ENCODE measurements at regions not wholly inside any gene's neighbourhood (a gene's known extent, or its start where the extent isn't known, plus 50 kb on each side); places are given as distances from the start of the nearest gene placed in this dataset.

DNA sequence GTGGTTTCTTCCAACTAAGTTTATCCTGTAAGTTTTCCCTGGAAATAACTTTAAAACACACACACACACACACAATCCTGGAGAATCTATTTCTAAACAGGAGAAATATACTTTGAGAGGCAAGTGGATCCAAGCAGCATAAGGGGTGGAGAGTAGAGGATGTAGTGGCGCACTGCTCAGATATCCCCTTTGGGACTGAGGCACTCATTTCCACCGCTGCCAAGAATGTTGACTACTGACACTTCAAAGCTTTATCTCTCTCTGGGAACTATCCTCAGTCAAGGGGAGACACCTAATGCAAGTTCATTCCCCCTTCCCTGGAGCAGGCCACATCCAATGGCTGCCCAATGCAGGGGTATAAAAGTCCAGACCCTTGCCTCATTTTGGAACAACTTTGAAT lies 75.8 kb downstream of the CAPZA3 start:
- TF ChIP-seq FOXK2 (IDR thresholded peaks at IDR 0.05) (no peak), POLR2A (IDR thresholded peaks at IDR 0.05; ENCODE audit: low read depth, low read length) (no peak), STAT3 (IDR thresholded peaks at IDR 0.05; ENCODE audit: low read depth, low read length) (no peak), KAT2A (conservative IDR thresholded peaks at IDR 0.05; ENCODE audit: control insufficient read depth, low read depth, low read length) (no peak), BRCA1 (IDR thresholded peaks at IDR 0.05; ENCODE audit: low read depth, low read length) (no peak), ZZZ3 (IDR thresholded peaks at IDR 0.05; ENCODE audit: control insufficient read depth, insufficient read length, low read depth) (no peak), MEF2A (IDR thresholded peaks at IDR 0.05; ENCODE audit: insufficient read depth, low read depth, low read length) (no peak)
- TF ChIP-seq, protein P1, sequence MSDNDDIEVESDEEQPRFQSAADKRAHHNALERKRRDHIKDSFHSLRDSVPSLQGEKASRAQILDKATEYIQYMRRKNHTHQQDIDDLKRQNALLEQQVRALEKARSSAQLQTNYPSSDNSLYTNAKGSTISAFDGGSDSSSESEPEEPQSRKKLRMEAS (IDR thresholded peaks at IDR 0.05; ENCODE audit: low read depth, low read length) = no peak
- TF ChIP-seq, protein P2, sequence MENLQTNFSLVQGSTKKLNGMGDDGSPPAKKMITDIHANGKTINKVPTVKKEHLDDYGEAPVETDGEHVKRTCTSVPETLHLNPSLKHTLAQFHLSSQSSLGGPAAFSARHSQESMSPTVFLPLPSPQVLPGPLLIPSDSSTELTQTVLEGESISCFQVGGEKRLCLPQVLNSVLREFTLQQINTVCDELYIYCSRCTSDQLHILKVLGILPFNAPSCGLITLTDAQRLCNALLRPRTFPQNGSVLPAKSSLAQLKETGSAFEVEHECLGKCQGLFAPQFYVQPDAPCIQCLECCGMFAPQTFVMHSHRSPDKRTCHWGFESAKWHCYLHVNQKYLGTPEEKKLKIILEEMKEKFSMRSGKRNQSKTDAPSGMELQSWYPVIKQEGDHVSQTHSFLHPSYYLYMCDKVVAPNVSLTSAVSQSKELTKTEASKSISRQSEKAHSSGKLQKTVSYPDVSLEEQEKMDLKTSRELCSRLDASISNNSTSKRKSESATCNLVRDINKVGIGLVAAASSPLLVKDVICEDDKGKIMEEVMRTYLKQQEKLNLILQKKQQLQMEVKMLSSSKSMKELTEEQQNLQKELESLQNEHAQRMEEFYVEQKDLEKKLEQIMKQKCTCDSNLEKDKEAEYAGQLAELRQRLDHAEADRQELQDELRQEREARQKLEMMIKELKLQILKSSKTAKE (IDR thresholded peaks at IDR 0.05; ENCODE audit: low read depth, poor library complexity, severe bottlenecking) = no peak
- TF ChIP-seq, protein P3, sequence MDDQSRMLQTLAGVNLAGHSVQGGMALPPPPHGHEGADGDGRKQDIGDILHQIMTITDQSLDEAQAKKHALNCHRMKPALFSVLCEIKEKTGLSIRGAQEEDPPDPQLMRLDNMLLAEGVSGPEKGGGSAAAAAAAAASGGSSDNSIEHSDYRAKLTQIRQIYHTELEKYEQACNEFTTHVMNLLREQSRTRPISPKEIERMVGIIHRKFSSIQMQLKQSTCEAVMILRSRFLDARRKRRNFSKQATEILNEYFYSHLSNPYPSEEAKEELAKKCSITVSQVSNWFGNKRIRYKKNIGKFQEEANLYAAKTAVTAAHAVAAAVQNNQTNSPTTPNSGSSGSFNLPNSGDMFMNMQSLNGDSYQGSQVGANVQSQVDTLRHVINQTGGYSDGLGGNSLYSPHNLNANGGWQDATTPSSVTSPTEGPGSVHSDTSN (IDR thresholded peaks at IDR 0.05; ENCODE audit: insufficient replicate concordance, low read depth, low read length) = no peak
- TF ChIP-seq, protein P4, sequence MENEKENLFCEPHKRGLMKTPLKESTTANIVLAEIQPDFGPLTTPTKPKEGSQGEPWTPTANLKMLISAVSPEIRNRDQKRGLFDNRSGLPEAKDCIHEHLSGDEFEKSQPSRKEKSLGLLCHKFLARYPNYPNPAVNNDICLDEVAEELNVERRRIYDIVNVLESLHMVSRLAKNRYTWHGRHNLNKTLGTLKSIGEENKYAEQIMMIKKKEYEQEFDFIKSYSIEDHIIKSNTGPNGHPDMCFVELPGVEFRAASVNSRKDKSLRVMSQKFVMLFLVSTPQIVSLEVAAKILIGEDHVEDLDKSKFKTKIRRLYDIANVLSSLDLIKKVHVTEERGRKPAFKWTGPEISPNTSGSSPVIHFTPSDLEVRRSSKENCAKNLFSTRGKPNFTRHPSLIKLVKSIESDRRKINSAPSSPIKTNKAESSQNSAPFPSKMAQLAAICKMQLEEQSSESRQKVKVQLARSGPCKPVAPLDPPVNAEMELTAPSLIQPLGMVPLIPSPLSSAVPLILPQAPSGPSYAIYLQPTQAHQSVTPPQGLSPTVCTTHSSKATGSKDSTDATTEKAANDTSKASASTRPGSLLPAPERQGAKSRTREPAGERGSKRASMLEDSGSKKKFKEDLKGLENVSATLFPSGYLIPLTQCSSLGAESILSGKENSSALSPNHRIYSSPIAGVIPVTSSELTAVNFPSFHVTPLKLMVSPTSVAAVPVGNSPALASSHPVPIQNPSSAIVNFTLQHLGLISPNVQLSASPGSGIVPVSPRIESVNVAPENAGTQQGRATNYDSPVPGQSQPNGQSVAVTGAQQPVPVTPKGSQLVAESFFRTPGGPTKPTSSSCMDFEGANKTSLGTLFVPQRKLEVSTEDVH (IDR thresholded peaks at IDR 0.05; ENCODE audit: low read depth, partially characterized antibody) = no peak
- Histone ChIP-seq H3K36me3 (ENCODE audit: control insufficient read depth in 2 of 2, insufficient read depth in 2 of 2, low read length in 1 of 2) (no peaks in the 10 kb centered on the region), H3K4me2 (ENCODE audit: control insufficient read depth, insufficient read depth) (no peak overlapping the region), H4K20me1 (ENCODE audit: control insufficient read depth, insufficient read depth) (no peaks in the 10 kb centered on the region), H3K4me3 (no peak overlapping the region), H3K27ac (ENCODE audit: control insufficient read depth, insufficient read depth) (no peak overlapping the region), H3K4me1 (ENCODE audit: control insufficient read depth, insufficient read depth, low read length) (no peaks in the 10 kb centered on the region), H3K9ac (ENCODE audit: control insufficient read depth, insufficient read depth, low read length) (no peak overlapping the region), H3K9me3 (replicated peaks; ENCODE audit: control insufficient read depth, insufficient read depth, low read length) (no peaks in the 10 kb centered on the region), H3K79me2 (ENCODE audit: control insufficient read depth, insufficient read depth, low read length) (no peaks in the 10 kb centered on the region), H2AFZ (ENCODE audit: control insufficient read depth, low read depth, low read length) (no peak overlapping the region), H3K27me3 (replicated peaks in 1 of 2; ENCODE audit: control insufficient read depth in 2 of 2, insufficient read depth in 2 of 2, low read length in 1 of 2) (no peaks in the 10 kb centered on the region)
- ChIA-PET RAD21 (ENCODE audit: unreplicated experiment) (no interaction called here), CTCF (no interaction called here), POLR2A (no interaction called here), SMC1A (ENCODE audit: uncharacterized antibody, unreplicated experiment) (no interaction called here)
- no peak for DNase-seq (ENCODE audit: low read depth, low spot score)
- no TSS peak for BruUV-seq (replicated peaks)
- intact Hi-C loops (cut with micrococcal nuclease; ENCODE audit: unreplicated experiment) (no loop called here), in situ Hi-C loops (cut with MboI) (no loop called here)
- no peak for FAIRE-seq
- no peak for ATAC-seq
- 27% methylated on average over 2 of the region's 2 CpGs for WGBS (ENCODE audit: insufficient coverage, insufficient replicate concordance, low lambda C conversion rate, missing lambda C conversion rate)

All from GM12878 (cell line).